PFSK-1 (cell line): ENCODE measurements at regions not wholly inside any gene's neighbourhood (a gene's known extent, or its start where the extent isn't known, plus 50 kb on each side); places are given as distances from the start of the nearest gene placed in this dataset.

ENCODE experiments used
- FOXP2 ChIP-seq: optimal IDR thresholded peaks from 2 replicates; pipeline ENCODE3; 2011; ENCODE audit warnings: borderline replicate concordance, control low read depth, inconsistent platforms; ENCODE audit not compliant: insufficient read depth; ENCODE audit errors: extremely low read length, extremely low read depth
- POLR2AphosphoS5 ChIP-seq: IDR thresholded peaks from 2 replicates; pipeline ENCODE4 v1.6.1; 2012; ENCODE audit warnings: low read depth, mild to moderate bottlenecking, control low read depth, low read length, moderate library complexity
- SIN3A ChIP-seq: IDR thresholded peaks from 2 replicates; pipeline ENCODE4 v1.6.1; 2012; ENCODE audit warnings: mild to moderate bottlenecking, low read length, moderate library complexity, borderline replicate concordance; ENCODE audit not compliant: insufficient read depth
- TAF1 ChIP-seq: IDR thresholded peaks from 2 replicates; pipeline ENCODE4 v1.6.1; 2012; ENCODE audit warnings: low read length, control low read depth, borderline replicate concordance; ENCODE audit not compliant: insufficient read depth
- TF ChIP-seq, protein P1 (sequence below), 2 experiments: IDR thresholded peaks; 2 replicates each; pipeline versions ENCODE4 v1.6.1 to v1.8.0; 2011 to 2012; ENCODE audit warnings: low read depth in 2 of 2, low read length in 2 of 2, control low read depth in 1 of 2, inconsistent platforms in 1 of 2, mild to moderate bottlenecking in 1 of 2, moderate library complexity in 1 of 2; ENCODE audit not compliant: insufficient read depth in 1 of 2

DNA sequence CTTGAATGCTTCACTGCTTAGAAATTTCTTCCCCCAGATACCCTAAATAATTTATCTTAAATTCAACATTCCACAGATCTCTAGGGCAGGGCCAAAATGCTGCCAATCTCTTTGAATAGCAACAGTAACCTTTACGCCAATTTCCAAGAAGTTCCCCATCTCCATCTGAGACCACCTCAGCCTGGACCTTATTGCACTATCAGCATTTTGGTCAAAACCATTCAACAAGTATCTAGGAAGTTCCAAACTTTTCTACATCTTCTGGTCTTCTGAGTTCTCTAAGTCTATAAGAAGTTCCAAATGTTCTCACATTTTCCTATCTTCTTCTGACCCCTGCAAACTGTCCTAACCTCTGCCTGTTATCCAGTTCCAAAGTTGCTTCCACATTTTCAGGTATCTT lies 1306.9 kb upstream of the SORCS1 start:
- TF ChIP-seq FOXP2 (no peak), POLR2AphosphoS5 (no peak), TAF1 (no peak), SIN3A (no peak)
- TF ChIP-seq, protein P1, sequence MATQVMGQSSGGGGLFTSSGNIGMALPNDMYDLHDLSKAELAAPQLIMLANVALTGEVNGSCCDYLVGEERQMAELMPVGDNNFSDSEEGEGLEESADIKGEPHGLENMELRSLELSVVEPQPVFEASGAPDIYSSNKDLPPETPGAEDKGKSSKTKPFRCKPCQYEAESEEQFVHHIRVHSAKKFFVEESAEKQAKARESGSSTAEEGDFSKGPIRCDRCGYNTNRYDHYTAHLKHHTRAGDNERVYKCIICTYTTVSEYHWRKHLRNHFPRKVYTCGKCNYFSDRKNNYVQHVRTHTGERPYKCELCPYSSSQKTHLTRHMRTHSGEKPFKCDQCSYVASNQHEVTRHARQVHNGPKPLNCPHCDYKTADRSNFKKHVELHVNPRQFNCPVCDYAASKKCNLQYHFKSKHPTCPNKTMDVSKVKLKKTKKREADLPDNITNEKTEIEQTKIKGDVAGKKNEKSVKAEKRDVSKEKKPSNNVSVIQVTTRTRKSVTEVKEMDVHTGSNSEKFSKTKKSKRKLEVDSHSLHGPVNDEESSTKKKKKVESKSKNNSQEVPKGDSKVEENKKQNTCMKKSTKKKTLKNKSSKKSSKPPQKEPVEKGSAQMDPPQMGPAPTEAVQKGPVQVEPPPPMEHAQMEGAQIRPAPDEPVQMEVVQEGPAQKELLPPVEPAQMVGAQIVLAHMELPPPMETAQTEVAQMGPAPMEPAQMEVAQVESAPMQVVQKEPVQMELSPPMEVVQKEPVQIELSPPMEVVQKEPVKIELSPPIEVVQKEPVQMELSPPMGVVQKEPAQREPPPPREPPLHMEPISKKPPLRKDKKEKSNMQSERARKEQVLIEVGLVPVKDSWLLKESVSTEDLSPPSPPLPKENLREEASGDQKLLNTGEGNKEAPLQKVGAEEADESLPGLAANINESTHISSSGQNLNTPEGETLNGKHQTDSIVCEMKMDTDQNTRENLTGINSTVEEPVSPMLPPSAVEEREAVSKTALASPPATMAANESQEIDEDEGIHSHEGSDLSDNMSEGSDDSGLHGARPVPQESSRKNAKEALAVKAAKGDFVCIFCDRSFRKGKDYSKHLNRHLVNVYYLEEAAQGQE (IDR thresholded peaks at IDR 0.05; ENCODE audit: insufficient read depth in 1 of 2, low read depth in 2 of 2, low read length in 2 of 2): no peak
